IPS-20b (cell line): ENCODE measurements at regions not wholly inside any gene's neighbourhood (a gene's known extent, or its start where the extent isn't known, plus 50 kb on each side); places are given as distances from the start of the nearest gene placed in this dataset.

Source experiments
- H3K27ac ChIP-seq: one replicate; pipeline ENCODE4 v1.5.1; 2013; ENCODE audit warnings: low read length
- H3K27me3 ChIP-seq: 2 replicates; pipeline ENCODE4 v1.6.1; 2013; ENCODE audit warnings: mild to moderate bottlenecking, low read length, inconsistent platforms; ENCODE audit not compliant: insufficient read depth
- H3K36me3 ChIP-seq: 2 replicates; pipeline ENCODE4 v1.6.1; 2013; ENCODE audit warnings: low read depth, mild to moderate bottlenecking, inconsistent platforms, low read length, moderate library complexity; ENCODE audit not compliant: insufficient read depth
- H3K4me1 ChIP-seq: 2 replicates; pipeline ENCODE4 v1.6.1; 2013; ENCODE audit warnings: mild to moderate bottlenecking, control low read depth, inconsistent platforms, low read length, moderate library complexity; ENCODE audit not compliant: insufficient read depth
- H3K4me3 ChIP-seq: 2 replicates; pipeline ENCODE4 v1.5.1; 2013; ENCODE audit warnings: mild to moderate bottlenecking, low read length, inconsistent platforms
- H3K9ac ChIP-seq: 2 replicates; pipeline ENCODE4 v1.6.1; 2013; ENCODE audit warnings: low read depth, mild to moderate bottlenecking, inconsistent platforms, low read length, moderate library complexity
- H3K9me3 ChIP-seq: 2 replicates; pipeline ENCODE4 v1.6.1; 2013; ENCODE audit warnings: mild to moderate bottlenecking, low read depth, low read length, inconsistent platforms; ENCODE audit not compliant: insufficient read depth

DNA sequence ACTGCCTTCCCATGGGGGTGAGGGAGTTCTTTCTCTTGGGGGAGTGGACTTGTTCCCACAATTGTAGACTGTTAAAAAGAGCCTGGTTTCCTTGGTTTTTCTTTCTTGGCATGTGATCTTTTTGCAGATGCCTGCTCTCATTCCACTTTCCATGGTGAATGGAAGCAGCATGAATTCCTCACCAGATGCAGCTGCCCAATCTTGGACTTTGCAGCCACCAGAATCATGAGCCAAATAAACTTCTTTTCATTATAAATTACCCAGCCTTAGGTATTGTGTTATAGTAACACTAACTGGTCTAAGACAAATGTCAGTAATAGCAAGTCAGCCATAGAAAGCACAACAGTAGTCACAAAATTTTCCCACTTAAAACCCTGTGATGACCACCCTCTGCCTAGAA lies 260.5 kb upstream of the THBS1 start:
- H3K27ac ChIP-seq: no peak overlapping the region
- no peaks in the 10 kb centered on the region for H3K27me3 ChIP-seq
- peaks cover 3% of the 10 kb centered on the region; the same call in 1 of the 2 replicates for H3K9me3 ChIP-seq
- no peak overlapping the region for H3K4me3 ChIP-seq
- no peaks in the 10 kb centered on the region for H3K36me3 ChIP-seq
- H3K9ac ChIP-seq: no peak overlapping the region
- H3K4me1 ChIP-seq: no peaks in the 10 kb centered on the region

DNA sequence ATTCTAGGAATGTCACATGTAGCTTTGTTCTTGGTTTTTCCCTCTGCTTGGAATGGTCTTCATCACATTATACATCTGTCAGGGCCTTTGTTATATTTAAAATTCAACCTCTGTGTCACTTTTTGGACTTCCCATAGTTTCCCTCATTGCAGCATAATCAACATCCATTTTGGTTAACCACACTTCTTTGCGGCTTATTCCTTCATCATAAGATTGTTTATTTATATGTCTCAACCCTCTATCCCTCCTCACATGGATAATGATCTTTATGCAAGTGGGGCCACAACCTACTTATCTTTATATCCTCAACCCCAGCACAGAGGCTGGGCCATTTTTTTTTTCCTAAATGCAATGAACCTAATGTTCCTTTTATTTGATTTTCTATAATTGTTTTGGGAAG lies 260.0 kb upstream of the THBS1 start:
- no peak overlapping the region for H3K27ac ChIP-seq
- peaks cover 3% of the 10 kb centered on the region; the same call in 1 of the 2 replicates for H3K9me3 ChIP-seq
- no peak overlapping the region for H3K9ac ChIP-seq
- H3K36me3 ChIP-seq: no peaks in the 10 kb centered on the region
- no peaks in the 10 kb centered on the region for H3K27me3 ChIP-seq
- H3K4me3 ChIP-seq: no peak overlapping the region
- no peaks in the 10 kb centered on the region for H3K4me1 ChIP-seq

DNA sequence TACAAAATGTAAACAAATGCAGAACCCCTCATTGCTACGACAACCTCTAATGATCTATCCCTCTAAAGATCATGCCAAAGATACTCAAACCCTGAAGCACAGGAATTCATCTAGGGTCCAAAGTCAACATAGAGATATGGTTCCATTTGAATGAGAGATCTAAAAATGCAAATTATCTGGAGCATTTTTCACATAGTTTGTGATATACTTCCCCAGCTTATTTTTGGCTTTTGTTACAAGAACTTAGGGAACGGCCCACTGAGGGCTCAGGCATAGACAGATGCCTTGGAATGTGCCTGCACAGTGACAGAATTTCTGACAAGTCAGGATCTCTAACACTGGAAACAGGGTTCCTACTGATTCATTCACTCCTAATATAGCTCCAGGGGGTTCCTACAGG lies 258.9 kb upstream of the THBS1 start:
- H3K27me3 ChIP-seq: no peaks in the 10 kb centered on the region
- H3K9me3 ChIP-seq: peaks cover 3% of the 10 kb centered on the region; the same call in 1 of the 2 replicates
- no peak overlapping the region for H3K9ac ChIP-seq
- H3K36me3 ChIP-seq: no peaks in the 10 kb centered on the region
- H3K4me3 ChIP-seq: no peak overlapping the region
- no peak overlapping the region for H3K27ac ChIP-seq
- no peaks in the 10 kb centered on the region for H3K4me1 ChIP-seq

DNA sequence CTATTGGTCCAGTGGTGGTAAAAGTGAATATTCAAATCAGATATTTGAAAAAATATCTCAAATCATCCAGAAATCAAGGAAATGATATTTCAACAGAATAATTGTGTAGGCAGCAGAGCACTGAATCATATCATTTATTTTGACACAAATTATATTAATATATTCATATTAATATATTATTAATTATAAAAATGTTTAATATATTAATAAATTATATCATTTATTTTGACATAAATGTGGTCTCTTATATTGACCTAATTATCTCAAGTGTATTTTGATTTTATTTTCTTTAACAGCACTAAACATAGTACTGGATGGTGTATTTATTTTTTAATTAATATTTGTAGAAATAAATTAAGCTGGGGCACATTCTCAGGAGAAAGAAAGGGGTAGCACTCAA lies 257.7 kb upstream of the THBS1 start:
- H3K9me3 ChIP-seq: peaks cover 3% of the 10 kb centered on the region; the same call in 1 of the 2 replicates
- H3K4me3 ChIP-seq: no peak overlapping the region
- no peak overlapping the region for H3K27ac ChIP-seq
- no peak overlapping the region for H3K9ac ChIP-seq
- H3K36me3 ChIP-seq: no peaks in the 10 kb centered on the region
- H3K4me1 ChIP-seq: no peaks in the 10 kb centered on the region
- no peaks in the 10 kb centered on the region for H3K27me3 ChIP-seq

DNA sequence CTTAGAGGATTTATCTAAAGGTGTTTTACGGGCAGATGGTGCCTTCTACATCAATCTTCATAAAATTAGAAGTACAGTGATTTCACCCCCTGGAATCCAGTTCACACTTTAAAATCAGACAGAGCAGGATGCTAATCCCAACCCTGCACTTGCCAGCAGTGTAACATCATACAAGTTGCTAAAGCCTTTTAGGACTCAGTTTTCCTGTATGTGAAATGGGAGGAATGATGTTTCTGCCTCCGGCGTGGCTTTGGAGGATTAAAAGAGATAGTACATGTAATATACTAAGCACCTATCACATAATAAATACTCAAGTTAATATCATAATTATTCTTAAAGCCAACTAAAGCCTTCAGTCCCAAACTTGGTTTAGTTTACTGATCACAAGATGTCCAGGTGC lies 257.2 kb upstream of the THBS1 start:
- H3K36me3 ChIP-seq: no peaks in the 10 kb centered on the region
- H3K9me3 ChIP-seq: peaks cover 3% of the 10 kb centered on the region; the same call in 1 of the 2 replicates
- H3K9ac ChIP-seq: no peak overlapping the region
- no peaks in the 10 kb centered on the region for H3K27me3 ChIP-seq
- no peak overlapping the region for H3K27ac ChIP-seq
- H3K4me3 ChIP-seq: no peak overlapping the region
- no peaks in the 10 kb centered on the region for H3K4me1 ChIP-seq

DNA sequence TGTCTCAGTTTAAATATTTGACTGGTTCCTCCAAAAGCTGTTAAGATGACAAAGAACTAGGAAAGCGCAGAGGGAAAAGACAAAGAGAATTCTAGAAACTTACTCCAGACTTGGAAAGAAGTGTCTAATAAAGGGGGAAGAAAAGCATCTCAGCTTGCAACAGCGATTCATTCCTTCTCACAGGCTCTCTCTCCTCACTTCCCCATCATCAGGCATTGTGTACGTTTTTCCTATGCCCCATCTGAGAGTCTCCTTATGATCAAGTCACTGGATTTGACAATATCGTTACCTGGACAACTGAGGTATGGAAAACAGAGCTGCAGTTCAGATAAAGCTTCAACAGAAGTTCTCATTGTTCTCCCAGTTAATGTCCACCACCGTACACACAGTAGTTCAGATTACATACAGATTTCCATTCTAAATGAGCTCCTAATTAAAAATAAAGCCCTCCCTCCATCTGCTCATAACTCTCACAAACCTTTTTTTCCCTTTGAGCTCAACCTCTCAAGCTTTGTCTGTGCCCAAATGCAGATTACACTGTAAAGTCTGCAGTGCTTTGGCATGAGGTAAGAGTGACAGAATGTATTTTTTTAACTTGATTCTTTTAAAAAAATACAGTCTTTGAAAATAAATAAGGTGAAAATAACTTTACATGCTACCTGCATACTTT lies 254.4 kb upstream of the THBS1 start:
- H3K27me3 ChIP-seq: no peaks in the 10 kb centered on the region
- H3K27ac ChIP-seq: no peak overlapping the region
- H3K36me3 ChIP-seq: no peaks in the 10 kb centered on the region
- no peaks in the 10 kb centered on the region for H3K4me1 ChIP-seq
- H3K9me3 ChIP-seq: no peaks in the 10 kb centered on the region
- H3K9ac ChIP-seq: no peak overlapping the region
- H3K4me3 ChIP-seq: no peak overlapping the region

DNA sequence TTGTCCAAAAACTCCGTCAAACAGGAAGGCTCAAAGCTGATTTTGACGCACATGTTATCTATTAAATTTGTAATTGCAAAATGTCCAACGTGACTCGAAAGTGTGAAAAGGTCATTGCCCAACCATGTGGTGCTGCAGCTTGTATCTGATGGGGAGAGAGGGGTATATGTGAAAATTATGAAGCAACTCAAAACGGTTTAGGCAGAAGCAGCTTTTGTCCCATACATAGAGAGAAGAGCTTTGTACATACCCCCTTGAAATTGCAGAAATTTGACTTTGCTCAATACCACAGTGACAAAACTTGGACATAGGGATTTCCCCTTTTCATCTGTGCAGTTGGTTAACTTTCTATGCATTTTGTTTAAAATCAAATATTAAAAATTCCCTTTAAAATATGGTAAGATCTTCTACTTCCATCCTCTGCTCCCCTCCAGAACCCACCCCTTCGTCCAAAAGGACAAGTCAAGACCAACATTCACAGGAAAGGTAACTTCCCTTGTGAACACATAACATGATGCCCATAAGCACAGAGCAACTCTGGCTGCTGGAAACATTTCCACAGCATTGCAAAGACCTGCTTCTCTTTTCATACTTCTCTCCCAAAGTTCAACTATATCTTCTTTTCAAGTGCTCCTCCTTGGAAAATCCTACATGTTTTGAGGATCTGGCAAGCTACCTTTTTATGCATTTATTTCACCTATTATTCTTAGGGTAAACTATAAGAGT lies 253.7 kb upstream of the THBS1 start:
- Histone ChIP-seq H3K4me3 (no peak overlapping the region), H3K9ac (no peak overlapping the region), H3K4me1 (no peaks in the 10 kb centered on the region), H3K27ac (no peak overlapping the region), H3K36me3 (no peaks in the 10 kb centered on the region), H3K9me3 (no peaks in the 10 kb centered on the region), H3K27me3 (no peaks in the 10 kb centered on the region)

DNA sequence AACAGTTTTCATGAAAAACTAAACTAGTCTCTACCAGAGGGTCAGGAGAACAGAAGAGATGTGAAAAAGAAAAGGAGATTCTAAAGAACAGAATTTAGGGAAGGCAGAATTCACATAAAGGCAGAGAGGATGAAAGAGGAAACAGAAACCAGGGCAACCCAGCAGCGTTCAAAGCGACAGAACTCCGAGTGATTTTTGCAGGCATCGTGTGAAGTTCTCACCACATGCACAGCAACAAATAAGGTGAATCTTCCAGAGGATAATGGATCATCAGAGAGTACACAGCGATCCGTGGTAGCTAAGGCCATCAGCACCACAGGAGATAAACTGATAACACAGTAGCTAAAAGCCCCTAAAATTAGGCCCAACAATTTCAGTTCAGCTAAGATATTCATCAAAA lies 250.8 kb upstream of the THBS1 start:
- Histone ChIP-seq H3K36me3 (no peaks in the 10 kb centered on the region), H3K27ac (no peak overlapping the region), H3K27me3 (no peaks in the 10 kb centered on the region)

DNA sequence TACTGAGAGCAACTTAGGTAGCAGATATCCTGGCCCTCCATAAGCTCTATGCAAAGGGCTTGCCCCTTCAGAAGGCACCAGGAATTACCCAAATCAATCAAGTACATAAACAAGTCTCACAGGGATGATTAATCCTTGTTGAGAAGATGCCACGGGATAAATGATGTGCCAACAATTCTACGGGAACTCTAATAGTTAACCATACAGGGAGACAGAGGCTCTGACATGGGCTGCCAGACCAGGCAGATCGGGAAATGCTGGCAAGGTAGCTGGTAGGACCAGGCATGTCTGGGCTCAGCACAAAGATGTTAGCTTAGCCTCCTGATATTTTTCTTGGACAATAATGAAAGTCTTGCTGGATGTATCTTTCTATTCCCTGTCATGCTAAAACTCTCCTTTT lies 249.3 kb upstream of the THBS1 start:
- no peak overlapping the region for H3K4me3 ChIP-seq
- H3K27me3 ChIP-seq: no peaks in the 10 kb centered on the region
- H3K9me3 ChIP-seq: no peaks in the 10 kb centered on the region
- H3K9ac ChIP-seq: no peak overlapping the region
- H3K27ac ChIP-seq: no peak overlapping the region
- no peaks in the 10 kb centered on the region for H3K4me1 ChIP-seq
- no peaks in the 10 kb centered on the region for H3K36me3 ChIP-seq

More for the DNA sequence above, 250.8 kb upstream of the THBS1 start:
- Histone ChIP-seq H3K9ac (no peak overlapping the region), H3K4me1 (no peaks in the 10 kb centered on the region), H3K4me3 (no peak overlapping the region), H3K9me3 (no peaks in the 10 kb centered on the region)

DNA sequence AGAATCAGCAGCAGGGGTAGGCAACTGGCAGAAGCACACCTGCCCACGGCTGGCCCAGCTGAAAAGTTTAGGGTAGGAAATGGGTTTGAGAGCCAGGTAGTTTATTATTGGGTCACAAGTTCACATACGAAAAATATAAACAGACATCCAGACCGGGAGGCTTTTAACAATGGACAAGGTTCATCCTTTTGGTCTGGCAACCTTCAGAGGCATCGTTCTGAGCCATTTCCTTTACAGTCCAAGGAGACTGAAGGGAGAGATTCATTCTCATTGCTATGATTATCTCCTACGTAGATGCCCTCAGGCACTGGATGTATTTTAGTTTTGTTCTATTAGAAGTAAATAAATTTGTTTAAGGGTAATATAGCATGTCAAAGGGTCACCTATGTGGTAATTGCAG lies 248.0 kb upstream of the THBS1 start:
- H3K27ac ChIP-seq: no peak overlapping the region

DNA sequence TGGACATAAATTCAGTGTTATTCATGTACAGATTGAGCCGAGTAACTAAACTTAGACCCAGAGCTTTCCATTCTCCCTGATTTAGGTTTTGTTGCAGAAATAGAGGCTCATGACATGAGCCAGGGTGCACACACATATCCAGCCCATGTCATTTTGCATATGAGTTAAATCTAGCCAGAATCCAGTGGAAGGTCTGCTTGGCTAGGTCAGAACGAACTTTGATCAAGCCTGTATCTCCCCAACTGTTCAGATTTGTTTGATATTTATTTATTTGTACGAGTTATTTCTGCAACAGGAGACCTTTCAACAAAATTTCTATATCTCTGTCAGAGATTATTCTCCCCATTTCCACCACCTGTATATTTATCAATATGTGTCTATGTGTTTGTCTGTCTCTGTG lies 247.5 kb upstream of the THBS1 start:
- Histone ChIP-seq H3K27ac (no peak overlapping the region), H3K4me1 (no peaks in the 10 kb centered on the region), H3K9ac (no peak overlapping the region), H3K4me3 (no peak overlapping the region), H3K9me3 (no peaks in the 10 kb centered on the region), H3K27me3 (no peaks in the 10 kb centered on the region), H3K36me3 (no peaks in the 10 kb centered on the region)

More for the DNA sequence above, 248.0 kb upstream of the THBS1 start:
- no peaks in the 10 kb centered on the region for H3K36me3 ChIP-seq
- H3K4me1 ChIP-seq: no peaks in the 10 kb centered on the region
- no peak overlapping the region for H3K4me3 ChIP-seq
- no peak overlapping the region for H3K9ac ChIP-seq
- no peaks in the 10 kb centered on the region for H3K27me3 ChIP-seq
- H3K9me3 ChIP-seq: no peaks in the 10 kb centered on the region

DNA sequence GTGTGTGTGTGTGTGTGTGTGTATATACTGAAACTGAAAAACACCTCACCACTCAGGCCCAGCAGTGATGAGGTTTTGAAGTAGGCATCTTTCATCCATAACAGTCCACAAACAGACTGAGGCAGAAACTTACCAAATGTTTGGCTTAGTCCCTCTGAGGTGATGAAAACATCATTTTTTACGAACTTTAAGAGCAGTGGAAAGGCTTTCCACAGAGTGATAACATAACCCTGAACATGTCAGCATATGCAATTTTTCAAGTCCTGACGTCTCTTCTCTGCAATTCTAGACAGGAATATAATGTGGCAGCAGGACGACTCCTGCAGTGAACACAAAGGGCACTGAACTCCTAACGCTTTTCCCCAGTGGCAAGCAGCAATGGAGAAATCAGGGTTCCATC lies 247.0 kb upstream of the THBS1 start:
- Histone ChIP-seq H3K9me3 (no peaks in the 10 kb centered on the region), H3K27ac (no peak overlapping the region), H3K4me3 (no peak overlapping the region), H3K4me1 (no peaks in the 10 kb centered on the region), H3K36me3 (no peaks in the 10 kb centered on the region), H3K27me3 (no peaks in the 10 kb centered on the region), H3K9ac (no peak overlapping the region)
